GM18502 (cell line): ENCODE measurements at regions not wholly inside any gene's neighbourhood (a gene's known extent, or its start where the extent isn't known, plus 50 kb on each side); places are given as distances from the start of the nearest gene placed in this dataset.
"Not testable (repeated sequence)": the region's sequence is repeated elsewhere in the genome, so short reads cannot be mapped to it uniquely, and the experiment has no call there.

Experiments used
- ATAC-seq: cut with Tn5 transposase; IDR thresholded peaks from one replicate; pipeline ENCODE4 v1.9.1; 2021; ENCODE audit warnings: mild to moderate bottlenecking; ENCODE audit not compliant: unreplicated experiment, poor library complexity

DNA sequence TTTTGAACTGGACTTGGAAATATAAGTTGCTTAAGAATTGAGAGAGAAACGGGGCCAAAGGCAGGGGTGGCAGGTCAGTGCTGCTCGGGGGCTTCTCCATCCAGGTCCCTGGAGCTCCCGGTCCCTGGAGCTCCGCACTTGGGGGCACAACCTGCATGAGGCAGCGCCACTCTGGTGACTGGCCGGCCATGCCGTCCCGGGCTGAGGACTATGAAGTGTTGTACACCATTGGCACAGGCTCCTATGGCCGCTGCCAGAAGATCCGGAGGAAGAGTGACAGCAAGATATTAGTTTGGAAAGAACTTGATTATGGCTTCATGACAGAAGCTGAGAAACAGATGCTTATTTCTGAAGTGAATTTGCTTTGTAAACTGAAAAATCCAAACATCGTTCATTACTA is 76.9 kb upstream of the POTEG start:
- not testable (repeated sequence) for ATAC-seq

DNA sequence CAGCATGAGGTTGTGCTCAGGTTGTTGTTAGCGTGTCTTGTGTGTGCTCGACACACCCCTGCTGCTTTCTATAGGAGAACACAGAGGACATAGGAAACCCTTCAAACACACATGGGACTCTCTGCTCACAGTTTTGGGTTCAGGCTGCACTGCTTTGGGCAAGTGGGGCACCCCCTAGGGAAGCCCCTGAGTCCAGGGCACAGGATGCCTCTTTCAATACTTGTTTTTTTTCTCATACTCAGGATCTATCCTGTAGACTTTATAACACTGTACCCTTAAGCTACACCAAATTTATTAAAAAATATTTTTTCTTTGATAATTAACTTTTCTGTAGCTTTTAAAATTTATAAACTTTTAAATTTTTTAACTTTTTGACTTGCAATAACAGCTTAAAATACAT is 55.3 kb upstream of the POTEG start:
- ATAC-seq = peak; percentile 60

- ATAC-seq = not testable (repeated sequence)
These were observed 54.3 kb upstream of the POTEG start for GRCh38 chr14:19488457-19488856.

DNA sequence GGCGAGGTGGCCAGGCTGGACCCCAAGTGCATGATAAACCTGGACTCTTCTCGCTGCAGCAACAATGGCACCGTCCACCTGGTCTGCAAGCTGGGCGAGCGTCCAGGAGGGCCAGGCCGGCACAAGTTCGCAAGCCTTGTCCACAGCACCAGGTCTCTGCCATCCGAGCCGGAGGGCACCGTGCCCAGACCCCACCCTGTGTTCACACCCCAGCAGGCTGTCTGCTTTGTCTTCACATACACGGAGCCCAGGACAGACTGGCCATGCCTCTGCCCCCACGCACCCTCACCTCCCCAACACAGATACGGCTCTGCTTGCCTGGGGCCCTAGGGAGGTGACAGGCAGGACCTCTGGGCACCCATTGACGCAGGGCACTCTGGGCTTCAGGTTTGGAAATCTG is 53.5 kb upstream of the POTEG start:
- ATAC-seq = not testable (repeated sequence)

DNA sequence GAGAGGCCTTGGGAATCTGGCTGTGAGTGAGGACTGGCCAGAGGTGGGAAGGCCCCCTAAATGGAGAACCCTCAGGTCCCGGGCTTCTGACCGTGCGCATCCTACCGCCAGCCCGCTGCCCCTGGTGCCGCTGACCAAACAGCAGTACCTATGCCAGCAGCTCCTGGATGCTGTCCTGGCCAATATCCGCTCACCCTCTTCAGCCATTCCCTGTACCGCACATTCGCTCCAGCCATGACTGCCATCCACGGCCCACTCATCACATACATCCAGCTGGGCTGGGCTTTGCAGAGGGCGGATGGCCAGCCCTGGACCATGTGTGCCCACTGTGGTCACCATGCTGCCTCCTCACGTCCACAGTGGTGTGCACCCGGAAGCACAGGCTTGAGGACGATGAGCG is 53.1 kb upstream of the POTEG start:
- not testable (repeated sequence) for ATAC-seq

DNA sequence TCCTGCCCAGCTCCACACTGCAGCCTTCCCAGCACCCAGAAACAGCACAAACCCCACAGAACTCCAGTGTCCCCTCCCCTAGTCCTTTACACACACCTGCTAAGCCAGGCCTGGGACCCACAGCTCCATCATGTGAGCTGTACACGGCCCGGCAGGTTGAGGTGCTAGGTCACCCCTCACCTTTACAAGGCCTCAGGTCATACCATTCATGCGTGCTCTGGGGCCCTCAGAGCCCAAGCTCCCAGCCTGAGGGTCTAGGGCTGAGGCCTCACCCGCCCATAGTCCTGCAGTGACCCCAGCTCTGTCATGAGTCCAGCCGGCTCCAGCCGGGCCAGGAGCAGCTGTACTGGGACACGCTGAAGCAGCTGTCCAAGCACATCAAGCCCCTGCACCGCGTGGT is 51.2 kb upstream of the POTEG start:
- ATAC-seq = not testable (repeated sequence)
